Loucy (cell line): ENCODE measurements at regions not wholly inside any gene's neighbourhood (a gene's known extent, or its start where the extent isn't known, plus 50 kb on each side); places are given as distances from the start of the nearest gene placed in this dataset.

Experiments used
- H2AFZ ChIP-seq: fragments of 200-600 bp; sonication (generic); 2 replicates; pipeline ENCODE4 v1.6.0; 2016; ENCODE audit warnings: antibody characterized with exemption, mild to moderate bottlenecking, low read length, moderate library complexity
- H3F3A ChIP-seq: fragments of 200-600 bp; 2 replicates; pipeline ENCODE4 v1.6.0; 2016; ENCODE audit warnings: antibody characterized with exemption, low read depth, mild to moderate bottlenecking
- H3K27me3 ChIP-seq: fragments of 200-600 bp; sonication (generic); 2 replicates; pipeline ENCODE4 v1.6.1; 2014; ENCODE audit warnings: low read length, mild to moderate bottlenecking; ENCODE audit not compliant: insufficient read depth, poor library complexity, severe bottlenecking
- H3K36me3 ChIP-seq: fragments of 200-600 bp; sonication (generic); 2 replicates; pipeline ENCODE4 v1.6.1; 2016; ENCODE audit warnings: low read length; ENCODE audit not compliant: insufficient read depth
- H3K4me1 ChIP-seq: fragments of 200-600 bp; sonication (generic); 2 replicates; pipeline ENCODE4 v1.5.1; 2014; ENCODE audit warnings: low read length, mild to moderate bottlenecking; ENCODE audit not compliant: insufficient read depth, poor library complexity, severe bottlenecking
- H3K4me2 ChIP-seq: fragments of 200-600 bp; sonication (generic); 2 replicates; pipeline ENCODE4 v1.6.0; 2014; ENCODE audit warnings: antibody characterized with exemption, low read length, low read depth, mild to moderate bottlenecking; ENCODE audit not compliant: poor library complexity, severe bottlenecking
- H3K4me3 ChIP-seq: fragments of 200-600 bp; sonication (generic); 2 replicates; pipeline ENCODE4 v1.5.1; 2014; ENCODE audit warnings: low read length, mild to moderate bottlenecking, mixed read lengths; ENCODE audit not compliant: poor library complexity, severe bottlenecking
- H3K79me2 ChIP-seq: fragments of 200-600 bp; sonication (generic); 2 replicates; pipeline ENCODE4 v1.6.1; 2014; ENCODE audit warnings: low read length; ENCODE audit not compliant: insufficient read depth
- H3K9ac ChIP-seq: fragments of 200-600 bp; sonication (generic); 2 replicates; pipeline ENCODE4 v1.6.0; 2014; ENCODE audit warnings: mild to moderate bottlenecking, low read depth, low read length, moderate library complexity; ENCODE audit not compliant: poor library complexity, severe bottlenecking
- H3K9me2 ChIP-seq: fragments of 200-600 bp; sonication (generic); replicated peaks from 2 replicates; pipeline ENCODE4 v1.6.1; 2016; ENCODE audit warnings: low read depth, low read length, mixed read lengths
- H3K9me3 ChIP-seq: fragments of 200-600 bp; sonication (generic); 2 replicates; pipeline ENCODE4 v1.6.1; 2014; ENCODE audit warnings: mild to moderate bottlenecking, antibody characterized with exemption, low read length, low read depth; ENCODE audit not compliant: insufficient read depth
- H4K20me1 ChIP-seq: fragments of 200-600 bp; sonication (generic); 2 replicates; pipeline ENCODE4 v1.6.0; 2014; ENCODE audit warnings: antibody characterized with exemption, low read length, mild to moderate bottlenecking; ENCODE audit not compliant: insufficient read depth, poor library complexity, severe bottlenecking
- EZH2phosphoT487 ChIP-seq: fragments of 200-600 bp; IDR thresholded peaks from 2 replicates; pipeline ENCODE4 v1.6.1; 2018; ENCODE audit warnings: antibody characterized with exemption, mild to moderate bottlenecking, moderate library complexity, borderline replicate concordance
- TF ChIP-seq, protein P1 (sequence below): fragments of 200-600 bp; sonication (generic); conservative IDR thresholded peaks from 2 replicates; pipeline ENCODE4 v1.5.1; 2014; ENCODE audit warnings: mild to moderate bottlenecking, antibody characterized with exemption, low read length

DNA sequence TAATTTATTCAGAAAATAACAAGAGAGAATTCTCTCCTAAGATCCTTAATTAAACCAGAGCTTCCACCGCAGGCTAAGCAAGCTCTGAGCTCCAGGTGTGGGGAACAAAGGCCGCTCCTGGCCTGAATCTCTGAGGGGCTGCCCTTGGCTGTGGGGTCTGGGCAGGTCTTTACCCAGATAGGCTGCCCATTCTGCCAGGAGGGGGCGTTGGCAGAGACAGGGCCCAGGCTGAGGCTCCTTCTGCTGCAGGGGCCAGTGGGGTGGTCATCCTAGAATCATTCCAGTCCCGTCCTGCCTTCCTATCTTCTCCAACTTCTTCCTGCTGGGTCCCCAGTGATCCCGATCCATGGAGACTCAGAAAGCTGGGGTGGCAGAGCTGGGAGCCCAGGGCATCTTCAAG is 82.9 kb upstream of the POU3F1 start:
- Histone ChIP-seq H3K4me3 (no peak overlapping the region), H3K9me2 (no peaks in the 10 kb centered on the region), H3K9me3 (no peaks in the 10 kb centered on the region), H3K27me3 (no peaks in the 10 kb centered on the region), H3K79me2 (no peaks in the 10 kb centered on the region), H3K4me1 (no peaks in the 10 kb centered on the region), H4K20me1 (no peaks in the 10 kb centered on the region), H3K9ac (no peak overlapping the region), H3F3A (no peaks in the 10 kb centered on the region), H3K36me3 (no peaks in the 10 kb centered on the region), H3K4me2 (no peak overlapping the region), H2AFZ (no peak overlapping the region)
- TF ChIP-seq, protein P1, sequence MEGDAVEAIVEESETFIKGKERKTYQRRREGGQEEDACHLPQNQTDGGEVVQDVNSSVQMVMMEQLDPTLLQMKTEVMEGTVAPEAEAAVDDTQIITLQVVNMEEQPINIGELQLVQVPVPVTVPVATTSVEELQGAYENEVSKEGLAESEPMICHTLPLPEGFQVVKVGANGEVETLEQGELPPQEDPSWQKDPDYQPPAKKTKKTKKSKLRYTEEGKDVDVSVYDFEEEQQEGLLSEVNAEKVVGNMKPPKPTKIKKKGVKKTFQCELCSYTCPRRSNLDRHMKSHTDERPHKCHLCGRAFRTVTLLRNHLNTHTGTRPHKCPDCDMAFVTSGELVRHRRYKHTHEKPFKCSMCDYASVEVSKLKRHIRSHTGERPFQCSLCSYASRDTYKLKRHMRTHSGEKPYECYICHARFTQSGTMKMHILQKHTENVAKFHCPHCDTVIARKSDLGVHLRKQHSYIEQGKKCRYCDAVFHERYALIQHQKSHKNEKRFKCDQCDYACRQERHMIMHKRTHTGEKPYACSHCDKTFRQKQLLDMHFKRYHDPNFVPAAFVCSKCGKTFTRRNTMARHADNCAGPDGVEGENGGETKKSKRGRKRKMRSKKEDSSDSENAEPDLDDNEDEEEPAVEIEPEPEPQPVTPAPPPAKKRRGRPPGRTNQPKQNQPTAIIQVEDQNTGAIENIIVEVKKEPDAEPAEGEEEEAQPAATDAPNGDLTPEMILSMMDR, result peak; percentile 40
- TF ChIP-seq EZH2phosphoT487, result no peak

- Histone ChIP-seq H3F3A (no peaks in the 10 kb centered on the region), H2AFZ (no peak overlapping the region), H3K9me3 (no peaks in the 10 kb centered on the region), H4K20me1 (no peaks in the 10 kb centered on the region), H3K4me3 (no peak overlapping the region), H3K36me3 (no peaks in the 10 kb centered on the region), H3K4me2 (no peak overlapping the region), H3K4me1 (no peaks in the 10 kb centered on the region), H3K27me3 (no peaks in the 10 kb centered on the region), H3K79me2 (no peaks in the 10 kb centered on the region), H3K9me2 (no peaks in the 10 kb centered on the region), H3K9ac (no peak overlapping the region)
- no peak for TF ChIP-seq EZH2phosphoT487
- TF ChIP-seq, protein P1, result no peak
These were observed 82.4 kb upstream of the POU3F1 start for GRCh38 chr1:38128926-38129453.

DNA sequence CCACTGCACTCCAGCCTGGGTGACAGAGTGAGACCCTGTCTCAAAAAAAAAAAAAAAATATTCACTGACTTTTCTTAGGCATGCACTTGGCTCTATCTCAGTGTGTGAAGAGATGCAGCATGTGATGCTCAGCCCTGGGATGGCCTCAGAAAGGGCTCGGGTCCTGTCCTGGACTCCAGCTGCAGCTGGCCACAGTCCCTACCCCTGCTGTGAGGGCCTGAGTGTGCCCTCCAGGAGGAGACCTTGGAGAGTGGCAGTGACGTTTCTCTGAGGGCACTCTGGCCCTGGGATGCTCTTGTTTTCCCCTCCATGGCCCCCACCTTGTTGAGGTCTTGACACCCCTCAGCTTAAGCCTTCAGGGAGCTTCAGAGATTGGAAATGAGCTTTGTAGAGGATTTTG is 81.9 kb upstream of the POU3F1 start:
- TF ChIP-seq, protein P1, result no peak
- no peak for TF ChIP-seq EZH2phosphoT487
- Histone ChIP-seq H3F3A (no peaks in the 10 kb centered on the region), H3K9me2 (no peaks in the 10 kb centered on the region), H3K4me3 (no peak overlapping the region), H3K36me3 (no peaks in the 10 kb centered on the region), H3K9me3 (no peaks in the 10 kb centered on the region), H3K4me2 (no peak overlapping the region), H3K27me3 (no peaks in the 10 kb centered on the region), H3K4me1 (no peaks in the 10 kb centered on the region), H2AFZ (no peak overlapping the region), H4K20me1 (no peaks in the 10 kb centered on the region), H3K79me2 (no peaks in the 10 kb centered on the region), H3K9ac (no peak overlapping the region)
